Neural progenitor cell (in vitro differentiated cells): ENCODE measurements at regions not wholly inside any gene's neighbourhood (a gene's known extent, or its start where the extent isn't known, plus 50 kb on each side); places are given as distances from the start of the nearest gene placed in this dataset.

Experiments
- DNase-seq: peaks from one replicate; pipeline ENCODE4 v3.0.0-alpha.2; 2016; ENCODE audit warnings: low spot score
- H2AFZ ChIP-seq: fragments of 200-600 bp; sonication (generic); replicated peaks from 2 replicates; pipeline ENCODE4 v1.6.1; 2016; ENCODE audit warnings: antibody characterized with exemption
- H3F3A ChIP-seq: fragments of 200-600 bp; sonication (generic); 2 replicates; pipeline ENCODE4 v1.6.1; 2016; ENCODE audit warnings: antibody characterized with exemption, low read depth
- H3K27ac ChIP-seq: fragments of 200-600 bp; sonication (generic); 2 replicates; pipeline ENCODE4 v1.5.1; 2016; ENCODE audit warnings: mild to moderate bottlenecking
- H3K27me3 ChIP-seq: fragments of 200-600 bp; sonication (generic); 2 replicates; pipeline ENCODE4 v1.6.1; 2016; ENCODE audit warnings: mild to moderate bottlenecking, moderate library complexity
- H3K36me3 ChIP-seq: fragments of 200-600 bp; sonication (generic); 2 replicates; pipeline ENCODE4 v1.5.1; 2016
- H3K4me1 ChIP-seq: fragments of 200-600 bp; sonication (generic); 2 replicates; pipeline ENCODE4 v1.6.1; 2016; ENCODE audit warnings: mixed run types
- H3K4me2 ChIP-seq: fragments of 200-600 bp; sonication (generic); 2 replicates; pipeline ENCODE4 v1.6.1; 2016
- H3K4me3 ChIP-seq: fragments of 200-600 bp; sonication (generic); 2 replicates; pipeline ENCODE4 v1.5.1; 2016
- H3K79me2 ChIP-seq: fragments of 200-600 bp; sonication (generic); 2 replicates; pipeline ENCODE4 v1.6.1; 2016; ENCODE audit warnings: low read depth
- H3K9ac ChIP-seq: fragments of 200-600 bp; sonication (generic); 2 replicates; pipeline ENCODE4 v1.6.1; 2016
- H3K9me3 ChIP-seq: fragments of 200-600 bp; sonication (generic); 2 replicates; pipeline ENCODE4 v1.5.1; 2016; ENCODE audit warnings: low read depth
- H4K20me1 ChIP-seq: fragments of 200-600 bp; sonication (generic); 2 replicates; pipeline ENCODE4 v1.6.1; 2016; ENCODE audit warnings: low read depth
- H3K27ac Mint-ChIP-seq: 3 replicates; pipeline ENCODE4 v1.8.0; 2021; ENCODE audit warnings: mixed read lengths
- H3K27me3 Mint-ChIP-seq: 2 replicates; pipeline ENCODE4 v1.8.0; 2022; ENCODE audit warnings: low read depth, mild to moderate bottlenecking, inconsistent platforms, moderate library complexity, mixed read lengths; ENCODE audit not compliant: insufficient read depth
- H3K36me3 Mint-ChIP-seq: 3 replicates; pipeline ENCODE4 v1.8.0; 2021; ENCODE audit warnings: mixed read lengths
- H3K4me1 Mint-ChIP-seq: 3 replicates; pipeline ENCODE4 v1.8.0; 2021; ENCODE audit warnings: mixed read lengths
- H3K4me3 Mint-ChIP-seq: 3 replicates; pipeline ENCODE4 v1.8.0; 2021; ENCODE audit warnings: mild to moderate bottlenecking, moderate library complexity, mixed read lengths
- H3K9me3 Mint-ChIP-seq: 3 replicates; pipeline ENCODE4 v1.8.0; 2020; ENCODE audit warnings: mixed read lengths
- EZH2 ChIP-seq: fragments of 200-600 bp; sonication (generic); IDR thresholded peaks from 2 replicates; pipeline ENCODE4 v1.6.1; 2017; ENCODE audit warnings: antibody characterized with exemption, mild to moderate bottlenecking, moderate library complexity
- EZH2phosphoT487 ChIP-seq: fragments of 200-600 bp; sonication (generic); IDR thresholded peaks from 2 replicates; pipeline ENCODE4 v1.6.1; 2017; ENCODE audit warnings: antibody characterized with exemption
- TF ChIP-seq, protein P1 (sequence below): fragments of 200-600 bp; sonication (generic); IDR thresholded peaks from 2 replicates; pipeline ENCODE4 v1.5.1; 2017; ENCODE audit warnings: antibody characterized with exemption, mild to moderate bottlenecking

DNA sequence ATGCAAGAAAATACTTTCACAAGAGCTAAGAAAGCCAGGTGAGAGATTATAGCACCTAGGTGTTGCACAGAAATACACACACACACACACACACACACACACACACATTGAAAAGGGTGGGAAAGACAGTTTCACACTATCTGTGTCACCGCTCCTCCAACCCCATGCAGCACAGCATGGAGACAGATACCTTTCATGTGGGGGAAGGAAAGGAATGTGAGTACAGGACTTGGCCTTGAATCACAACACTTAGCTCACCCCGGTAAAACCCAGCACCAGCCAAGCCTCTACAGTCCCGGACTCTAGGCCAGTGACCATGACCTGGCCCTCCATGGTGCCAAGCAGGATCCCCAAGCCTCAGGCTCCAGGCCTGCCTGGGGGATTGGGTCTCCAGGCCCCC is 462.0 kb upstream of the SPRY2 start:
- Histone ChIP-seq H3K4me3 (no peak overlapping the region), H3K9me3 (no peaks in the 10 kb centered on the region), H2AFZ (no peak overlapping the region), H3K4me1 (no peaks in the 10 kb centered on the region), H3K9ac (no peak overlapping the region), H3K36me3 (no peaks in the 10 kb centered on the region), H3K27me3 (no peaks in the 10 kb centered on the region), H4K20me1 (no peaks in the 10 kb centered on the region), H3K27ac (no peak overlapping the region), H3K79me2 (no peaks in the 10 kb centered on the region), H3K4me2 (no peak overlapping the region), H3F3A (no peaks in the 10 kb centered on the region)
- no peaks in the 10 kb centered on the region for H3K4me1 Mint-ChIP-seq
- no peaks in the 10 kb centered on the region for H3K36me3 Mint-ChIP-seq
- DNase-seq, result no peak
- H3K27ac Mint-ChIP-seq, result no peak overlapping the region
- peaks cover 5% of the 10 kb centered on the region for H3K27me3 Mint-ChIP-seq
- H3K4me3 Mint-ChIP-seq, result no peak overlapping the region
- peaks cover 11% of the 10 kb centered on the region for H3K9me3 Mint-ChIP-seq
- TF ChIP-seq EZH2phosphoT487 (no peak), EZH2 (no peak)
- TF ChIP-seq, protein P1, sequence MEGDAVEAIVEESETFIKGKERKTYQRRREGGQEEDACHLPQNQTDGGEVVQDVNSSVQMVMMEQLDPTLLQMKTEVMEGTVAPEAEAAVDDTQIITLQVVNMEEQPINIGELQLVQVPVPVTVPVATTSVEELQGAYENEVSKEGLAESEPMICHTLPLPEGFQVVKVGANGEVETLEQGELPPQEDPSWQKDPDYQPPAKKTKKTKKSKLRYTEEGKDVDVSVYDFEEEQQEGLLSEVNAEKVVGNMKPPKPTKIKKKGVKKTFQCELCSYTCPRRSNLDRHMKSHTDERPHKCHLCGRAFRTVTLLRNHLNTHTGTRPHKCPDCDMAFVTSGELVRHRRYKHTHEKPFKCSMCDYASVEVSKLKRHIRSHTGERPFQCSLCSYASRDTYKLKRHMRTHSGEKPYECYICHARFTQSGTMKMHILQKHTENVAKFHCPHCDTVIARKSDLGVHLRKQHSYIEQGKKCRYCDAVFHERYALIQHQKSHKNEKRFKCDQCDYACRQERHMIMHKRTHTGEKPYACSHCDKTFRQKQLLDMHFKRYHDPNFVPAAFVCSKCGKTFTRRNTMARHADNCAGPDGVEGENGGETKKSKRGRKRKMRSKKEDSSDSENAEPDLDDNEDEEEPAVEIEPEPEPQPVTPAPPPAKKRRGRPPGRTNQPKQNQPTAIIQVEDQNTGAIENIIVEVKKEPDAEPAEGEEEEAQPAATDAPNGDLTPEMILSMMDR, result no peak

DNA sequence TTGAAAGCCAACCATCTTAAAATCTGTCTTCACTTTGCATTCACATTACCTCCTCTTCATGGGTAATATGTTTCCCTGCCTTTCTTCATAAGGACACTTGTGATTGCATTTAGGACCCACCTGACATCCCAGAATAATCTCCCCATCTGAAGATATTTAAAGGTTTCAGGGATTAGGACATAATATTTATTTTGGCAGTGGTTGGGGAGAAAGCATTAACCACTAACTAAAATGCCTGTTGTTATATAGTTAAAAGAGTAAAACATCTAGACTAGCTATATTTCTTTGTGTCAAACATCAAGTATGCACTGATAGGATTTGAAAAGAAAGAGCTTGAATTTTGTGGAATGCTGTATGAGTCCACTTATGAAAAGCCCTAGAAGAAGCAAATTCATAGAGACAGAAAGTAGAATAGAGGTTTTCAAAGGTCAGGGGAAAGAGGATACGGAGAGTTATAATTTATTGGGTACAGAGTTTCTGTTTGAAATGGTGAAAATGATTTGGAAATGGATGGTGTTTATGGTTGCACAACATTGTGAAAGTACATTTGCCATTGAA is 457.7 kb upstream of the SPRY2 start:
- Histone ChIP-seq H3K27ac (no peak overlapping the region), H3K9me3 (no peaks in the 10 kb centered on the region), H3K9ac (no peak overlapping the region), H3F3A (no peaks in the 10 kb centered on the region), H4K20me1 (no peaks in the 10 kb centered on the region), H3K4me1 (no peaks in the 10 kb centered on the region), H3K27me3 (no peaks in the 10 kb centered on the region), H3K4me2 (no peak overlapping the region), H3K36me3 (no peaks in the 10 kb centered on the region), H3K79me2 (no peaks in the 10 kb centered on the region), H3K4me3 (no peak overlapping the region), H2AFZ (no peak overlapping the region)
- peaks cover 14% of the 10 kb centered on the region for H3K4me1 Mint-ChIP-seq
- H3K27me3 Mint-ChIP-seq, result peaks cover 5% of the 10 kb centered on the region
- TF ChIP-seq EZH2 (no peak), EZH2phosphoT487 (no peak)
- TF ChIP-seq, protein P1, result no peak
- no peak overlapping the region for H3K27ac Mint-ChIP-seq
- DNase-seq, result no peak
- H3K9me3 Mint-ChIP-seq, result peaks cover 11% of the 10 kb centered on the region
- H3K36me3 Mint-ChIP-seq, result peaks cover 2% of the 10 kb centered on the region
- H3K4me3 Mint-ChIP-seq, result no peak overlapping the region

DNA sequence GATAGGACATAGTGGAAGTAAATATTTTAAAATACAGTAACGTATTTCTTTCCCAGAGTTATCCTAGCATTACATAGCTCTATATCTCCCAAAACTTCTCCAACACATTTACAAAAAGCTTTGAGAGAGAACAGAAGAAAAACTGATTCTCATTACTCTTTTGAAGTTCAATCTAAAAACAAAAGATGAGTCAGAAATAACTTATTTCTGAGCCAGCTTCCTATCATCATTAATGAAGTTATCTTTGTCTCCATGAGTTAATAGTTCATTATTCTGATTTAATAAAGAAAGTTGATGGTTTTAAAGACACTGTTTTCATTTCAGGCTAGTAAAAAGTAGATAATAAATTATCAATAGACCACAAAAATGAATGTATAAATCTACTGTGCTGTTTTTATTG is 446.7 kb upstream of the SPRY2 start:
- no peak overlapping the region for H3K4me3 ChIP-seq
- no peaks in the 10 kb centered on the region for H4K20me1 ChIP-seq
- no peaks in the 10 kb centered on the region for H3K27me3 Mint-ChIP-seq
- H3K9me3 ChIP-seq, result no peaks in the 10 kb centered on the region
- H3K27ac ChIP-seq, result no peak overlapping the region
- DNase-seq, result no peak
- peaks cover 33% of the 10 kb centered on the region for H3K4me1 Mint-ChIP-seq
- H3F3A ChIP-seq, result no peaks in the 10 kb centered on the region
- H3K4me3 Mint-ChIP-seq, result no peak overlapping the region
- H3K4me1 ChIP-seq, result peaks cover 17% of the 10 kb centered on the region
- peaks cover 18% of the 10 kb centered on the region for H3K9me3 Mint-ChIP-seq
- no peaks in the 10 kb centered on the region for H3K27me3 ChIP-seq
- no peak overlapping the region for H3K4me2 ChIP-seq
- TF ChIP-seq, protein P1, result no peak
- TF ChIP-seq EZH2phosphoT487 (no peak), EZH2 (no peak)
- no peak overlapping the region for H3K27ac Mint-ChIP-seq
- no peak overlapping the region for H2AFZ ChIP-seq
- no peaks in the 10 kb centered on the region for H3K79me2 ChIP-seq
- no peaks in the 10 kb centered on the region for H3K36me3 Mint-ChIP-seq
- no peaks in the 10 kb centered on the region for H3K36me3 ChIP-seq
- H3K9ac ChIP-seq, result no peak overlapping the region
